GM13976 (cell line): ENCODE measurements at regions not wholly inside any gene's neighbourhood (a gene's known extent, or its start where the extent isn't known, plus 50 kb on each side); places are given as distances from the start of the nearest gene placed in this dataset.

Experiments used
- DNase-seq: peaks from one replicate; pipeline ENCODE4 v3.0.0; 2012; ENCODE audit warnings: low spot score
- CTCF ChIP-seq: IDR thresholded peaks from 2 replicates; pipeline ENCODE4 v1.5.1; 2012; ENCODE audit warnings: borderline replicate concordance, mild to moderate bottlenecking; ENCODE audit not compliant: insufficient read depth; ENCODE audit errors: extremely low read depth, missing control alignments, control extremely low read depth
- in situ Hi-C: fragments of 300-500 bp; cut with MboI; formaldehyde crosslinking; loops from one replicate; pipeline ENCODE4 v1.12.0; 2022; ENCODE audit warnings: low sequenced_read_pairs, mixed read lengths, inconsistent platforms; ENCODE audit not compliant: unreplicated experiment

DNA sequence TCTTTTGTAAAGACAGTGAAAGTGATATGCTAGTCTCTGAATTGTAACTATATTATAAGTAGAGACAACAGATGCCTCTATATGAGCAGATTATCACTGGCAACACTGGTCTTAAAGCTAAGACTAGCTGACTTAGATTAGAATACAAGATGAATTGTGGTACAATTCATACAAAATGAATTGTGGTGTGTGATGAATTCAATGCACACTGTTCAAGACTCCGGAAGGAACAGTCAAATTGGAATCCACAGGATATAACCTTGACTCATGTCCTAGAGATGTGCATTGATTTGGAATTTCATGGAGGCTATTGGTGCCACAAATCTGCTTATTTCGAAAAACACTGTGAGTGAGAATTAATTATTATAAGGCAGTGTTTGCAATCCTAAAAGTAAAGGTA lies 701.8 kb downstream of the PCDH7 start:
- no peak for TF ChIP-seq CTCF
- in situ Hi-C loops = no loop called here
- no peak for DNase-seq

DNA sequence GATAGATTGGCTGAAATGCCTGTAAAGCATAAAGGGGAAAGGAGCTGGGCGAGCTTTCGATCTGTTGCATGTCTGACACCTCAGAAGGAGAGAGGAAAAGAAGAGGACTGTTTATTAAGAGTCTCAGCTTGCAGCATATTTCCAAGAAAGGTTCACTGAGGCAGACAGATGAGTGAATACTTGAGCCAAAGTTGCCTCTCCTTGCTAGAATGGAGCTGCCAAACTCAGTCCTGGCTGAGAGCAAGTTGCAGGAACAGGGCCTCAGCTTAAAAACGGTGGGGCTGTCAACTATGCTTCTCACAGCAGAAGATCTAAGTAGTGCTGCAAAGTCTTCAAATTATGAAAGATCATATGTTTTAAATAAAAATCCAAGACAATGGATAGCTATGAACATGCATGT lies 707.5 kb downstream of the PCDH7 start:
- no peak for DNase-seq
- in situ Hi-C loops = no loop called here
- TF ChIP-seq CTCF = no peak

GRCh38 chr4:31442236-31442635 lies 722.1 kb downstream of the PCDH7 start:
- TF ChIP-seq CTCF = no peak
- no peak for DNase-seq
- in situ Hi-C loops = no loop called here

GRCh38 chr4:31445526-31445925 lies 725.4 kb downstream of the PCDH7 start:
- in situ Hi-C loops = no loop called here
- no peak for DNase-seq

DNA sequence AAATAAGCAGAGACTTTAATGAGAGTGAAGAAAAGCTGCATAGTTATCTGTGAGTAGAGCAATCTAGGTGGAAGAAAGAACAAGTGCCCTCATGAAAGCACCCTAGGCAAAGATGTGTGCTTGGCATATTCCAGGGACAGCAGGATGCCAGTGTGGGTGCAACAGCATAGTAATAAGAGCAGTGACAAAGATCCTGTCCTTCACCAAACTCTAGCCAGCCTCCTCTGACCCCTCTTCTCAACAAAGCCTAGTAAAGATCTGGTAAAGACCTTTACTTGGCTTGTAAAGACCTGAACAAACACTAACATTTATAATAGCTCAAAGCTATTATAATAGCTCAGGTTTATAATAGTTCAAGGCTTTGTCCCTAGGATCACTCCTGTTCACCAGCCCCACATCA lies 735.4 kb downstream of the PCDH7 start:
- no peak for DNase-seq
- TF ChIP-seq CTCF = no peak
- in situ Hi-C loops = no loop called here

More at GRCh38 chr4:31445526-31445925, 725.4 kb downstream of the PCDH7 start:
- no peak for TF ChIP-seq CTCF

DNA sequence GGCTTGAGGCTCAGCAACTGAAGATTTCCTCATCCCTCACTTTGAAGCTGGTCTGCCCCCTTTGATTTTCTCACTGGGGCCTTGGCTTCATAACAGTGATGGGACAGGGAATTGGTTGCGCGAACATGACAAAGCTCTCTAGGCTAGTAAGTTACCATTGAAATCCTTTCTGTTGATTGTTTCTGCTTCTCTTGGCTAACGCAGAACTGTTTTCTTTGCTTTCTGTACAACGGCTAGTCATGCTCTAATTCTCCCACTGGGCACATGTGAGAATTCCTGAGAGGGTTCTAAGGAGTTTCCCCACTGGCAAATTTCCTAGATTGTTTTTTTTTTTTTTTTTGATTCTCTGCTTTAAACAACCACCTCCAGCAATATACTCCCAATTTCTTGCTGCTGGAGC lies 738.6 kb downstream of the PCDH7 start:
- in situ Hi-C loops = no loop called here
- TF ChIP-seq CTCF = no peak
- DNase-seq = no peak

DNA sequence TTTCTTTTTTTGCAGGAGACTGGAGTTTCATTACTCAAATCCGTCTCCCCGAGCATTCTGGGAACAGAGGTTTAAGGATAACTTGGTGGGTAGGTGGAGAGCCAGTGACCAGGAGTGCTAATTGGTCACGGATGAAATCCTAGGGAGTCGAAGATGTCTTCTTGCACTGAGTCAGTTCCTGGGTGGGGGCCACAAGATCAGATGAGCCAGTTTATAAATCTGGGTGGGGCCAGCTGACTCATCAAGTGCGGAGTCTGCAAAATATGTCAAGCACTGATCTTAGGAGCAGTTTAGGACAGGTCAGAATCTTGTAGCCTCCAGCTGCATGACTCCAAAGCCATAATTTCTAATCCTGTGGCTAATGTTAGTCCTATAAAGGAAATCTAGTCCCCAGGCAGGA lies 741.3 kb downstream of the PCDH7 start:
- DNase-seq = no peak
- TF ChIP-seq CTCF = no peak

More for the DNA sequence above, 741.3 kb downstream of the PCDH7 start:
- in situ Hi-C loops = no loop called here
